HCT116 (cell line): ENCODE measurements at regions not wholly inside any gene's neighbourhood (a gene's known extent, or its start where the extent isn't known, plus 50 kb on each side); places are given as distances from the start of the nearest gene placed in this dataset.
A peak's percentile ranks its signal among the peaks of the same experiment; 100 is the strongest.

Experiments
- ATF3 ChIP-seq: IDR thresholded peaks from 2 replicates; pipeline ENCODE4 v1.6.1; 2012
- CEBPB ChIP-seq: IDR thresholded peaks from 2 replicates; pipeline ENCODE4 v1.6.1; 2012; ENCODE audit warnings: low read depth
- EGR1 ChIP-seq: IDR thresholded peaks from 2 replicates; pipeline ENCODE4 v1.6.1; 2012; ENCODE audit warnings: low read depth
- ELF1 ChIP-seq: IDR thresholded peaks from 2 replicates; pipeline ENCODE4 v1.6.1; 2012; ENCODE audit warnings: low read depth, borderline replicate concordance
- EZH2 ChIP-seq: fragments of 200-600 bp; sonication (generic); IDR thresholded peaks from 2 replicates; pipeline ENCODE4 v1.6.1; 2017; ENCODE audit warnings: antibody characterized with exemption, mixed run types
- JUND ChIP-seq: IDR thresholded peaks from 2 replicates; pipeline ENCODE4 v1.6.1; 2012
- POLR2A ChIP-seq: IDR thresholded peaks from 2 replicates; pipeline ENCODE4 v1.7.0; 2011; ENCODE audit warnings: borderline replicate concordance; ENCODE audit not compliant: insufficient read depth, insufficient read length; ENCODE audit errors: extremely low read depth
- POLR2AphosphoS5 ChIP-seq: IDR thresholded peaks from 2 replicates; pipeline ENCODE4 v1.6.1; 2011; ENCODE audit warnings: mild to moderate bottlenecking, low read depth, low read length, moderate library complexity
- RAD21 ChIP-seq: IDR thresholded peaks from 2 replicates; pipeline ENCODE4 v1.6.1; 2012; ENCODE audit warnings: low read depth, mild to moderate bottlenecking
- SIN3A ChIP-seq: IDR thresholded peaks from 2 replicates; pipeline ENCODE4 v1.6.1; 2012; ENCODE audit warnings: low read depth
- SP1 ChIP-seq: IDR thresholded peaks from 2 replicates; pipeline ENCODE4 v1.6.1; 2012; ENCODE audit warnings: low read depth
- ZNF274 ChIP-seq: fragments of 200-500 bp; sonication (Bioruptor generic); IDR thresholded peaks from 2 replicates; pipeline ENCODE4 v1.6.1; 2014; ENCODE audit warnings: mild to moderate bottlenecking, low read depth, low read length, inconsistent platforms
- TF ChIP-seq, protein P1 (sequence below), 3 experiments: fragments of 200-600 bp in 1 of 3; sonication (generic) in 1 of 3; IDR thresholded peaks in 2 of 3; conservative IDR thresholded peaks in 1 of 3; 2 replicates each; pipeline ENCODE4 v1.5.1; 2012 to 2017; ENCODE audit warnings: low read depth in 2 of 3, low read length in 2 of 3, antibody characterized with exemption in 1 of 3, borderline replicate concordance in 1 of 3, control low read depth in 1 of 3, mild to moderate bottlenecking in 1 of 3, mixed read lengths in 1 of 3, mixed run types in 1 of 3, moderate library complexity in 1 of 3; ENCODE audit not compliant: insufficient read depth in 1 of 3

- TF ChIP-seq, protein P1, sequence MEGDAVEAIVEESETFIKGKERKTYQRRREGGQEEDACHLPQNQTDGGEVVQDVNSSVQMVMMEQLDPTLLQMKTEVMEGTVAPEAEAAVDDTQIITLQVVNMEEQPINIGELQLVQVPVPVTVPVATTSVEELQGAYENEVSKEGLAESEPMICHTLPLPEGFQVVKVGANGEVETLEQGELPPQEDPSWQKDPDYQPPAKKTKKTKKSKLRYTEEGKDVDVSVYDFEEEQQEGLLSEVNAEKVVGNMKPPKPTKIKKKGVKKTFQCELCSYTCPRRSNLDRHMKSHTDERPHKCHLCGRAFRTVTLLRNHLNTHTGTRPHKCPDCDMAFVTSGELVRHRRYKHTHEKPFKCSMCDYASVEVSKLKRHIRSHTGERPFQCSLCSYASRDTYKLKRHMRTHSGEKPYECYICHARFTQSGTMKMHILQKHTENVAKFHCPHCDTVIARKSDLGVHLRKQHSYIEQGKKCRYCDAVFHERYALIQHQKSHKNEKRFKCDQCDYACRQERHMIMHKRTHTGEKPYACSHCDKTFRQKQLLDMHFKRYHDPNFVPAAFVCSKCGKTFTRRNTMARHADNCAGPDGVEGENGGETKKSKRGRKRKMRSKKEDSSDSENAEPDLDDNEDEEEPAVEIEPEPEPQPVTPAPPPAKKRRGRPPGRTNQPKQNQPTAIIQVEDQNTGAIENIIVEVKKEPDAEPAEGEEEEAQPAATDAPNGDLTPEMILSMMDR (IDR thresholded peaks at IDR 0.05 in 2 of 3, conservative IDR thresholded peaks at IDR 0.05 in 1 of 3; ENCODE audit: borderline replicate concordance in 1 of 3, insufficient read depth in 1 of 3, low read depth in 2 of 3, low read length in 2 of 3): no peak
- TF ChIP-seq SP1 (peak; percentile 57), POLR2A (no peak), POLR2AphosphoS5 (peak; percentile 41; the same call in 1 of the 2 replicates), EZH2 (no peak), JUND (peak; percentile 82), SIN3A (0 out of 2 replicates have a peak, but pooled peaks have one; percentile 43), ZNF274 (no peak), CEBPB (no peak), RAD21 (no peak), ELF1 (no peak), EGR1 (no peak), ATF3 (no peak)
These were observed 230.3 kb upstream of the PGRMC2 start for GRCh38 chr4:128517739-128518510.
